ENCODE measurements at regions not wholly inside any gene's neighbourhood (a gene's known extent, or its start where the extent isn't known, plus 50 kb on each side); places are given as distances from the start of the nearest gene placed in this dataset.

- TF ChIP-seq POLR2AphosphoS5 (IDR thresholded peaks at IDR 0.05) (no peak), CTCF (IDR thresholded peaks at IDR 0.05) (no peak), POLR2A (IDR thresholded peaks at IDR 0.05) (no peak)
Observed at GRCh38 chr3:150225986-150226385, 182.1 kb upstream of the TSC22D2 start.
